GM19438 (cell line): ENCODE measurements at regions not wholly inside any gene's neighbourhood (a gene's known extent, or its start where the extent isn't known, plus 50 kb on each side); places are given as distances from the start of the nearest gene placed in this dataset.
"Not testable (repeated sequence)": the region's sequence is repeated elsewhere in the genome, so short reads cannot be mapped to it uniquely, and the experiment has no call there.

Experiments used
- ATAC-seq: cut with Tn5 transposase; IDR thresholded peaks from one replicate; pipeline ENCODE4 v1.9.1; 2021; ENCODE audit warnings: low read depth; ENCODE audit not compliant: unreplicated experiment

GRCh38 chr9:29575219-29575618, 2001.9 kb upstream of the C9orf72 start:
- ATAC-seq: no peak

- no peak for ATAC-seq
These were observed 2015.1 kb upstream of the C9orf72 start for GRCh38 chr9:29588361-29588760.

GRCh38 chr9:29609282-29609681, 2036.0 kb upstream of the C9orf72 start:
- ATAC-seq: no peak

- no peak for ATAC-seq
These were observed 2040.5 kb upstream of the C9orf72 start for GRCh38 chr9:29613773-29614172.

- no peak for ATAC-seq
These were observed 2043.6 kb upstream of the C9orf72 start for GRCh38 chr9:29616844-29617243.

GRCh38 chr9:29625292-29625731, 2052.0 kb upstream of the C9orf72 start:
- no peak for ATAC-seq

- ATAC-seq: no peak
These were observed 2052.7 kb upstream of the C9orf72 start for GRCh38 chr9:29625931-29626330.

- ATAC-seq: not testable (repeated sequence)
These were observed 2055.6 kb upstream of the C9orf72 start for GRCh38 chr9:29628856-29629255.

- ATAC-seq: no peak
These were observed 2064.4 kb upstream of the C9orf72 start for GRCh38 chr9:29637471-29638237.

GRCh38 chr9:29640507-29640906, 2067.2 kb upstream of the C9orf72 start:
- no peak for ATAC-seq

- ATAC-seq: no peak
These were observed 2071.2 kb upstream of the C9orf72 start for GRCh38 chr9:29644514-29644913.

- no peak for ATAC-seq
These were observed 2074.2 kb upstream of the C9orf72 start for GRCh38 chr9:29647451-29647850.

GRCh38 chr9:29648132-29648531, 2074.9 kb upstream of the C9orf72 start:
- no peak for ATAC-seq

GRCh38 chr9:29648601-29649000, 2075.3 kb upstream of the C9orf72 start:
- ATAC-seq: no peak

GRCh38 chr9:29656641-29657406, 2083.5 kb upstream of the C9orf72 start:
- no peak for ATAC-seq

GRCh38 chr9:29657821-29658220, 2084.5 kb upstream of the C9orf72 start:
- no peak for ATAC-seq

GRCh38 chr9:29659014-29659413, 2085.7 kb upstream of the C9orf72 start:
- ATAC-seq: no peak

GRCh38 chr9:29659736-29660135, 2086.5 kb upstream of the C9orf72 start:
- no peak for ATAC-seq

GRCh38 chr9:29668732-29669131, 2095.5 kb upstream of the C9orf72 start:
- no peak for ATAC-seq

- ATAC-seq: no peak
These were observed 2096.3 kb upstream of the C9orf72 start for GRCh38 chr9:29669613-29670012.

- ATAC-seq: no peak
These were observed 2112.2 kb upstream of the C9orf72 start for GRCh38 chr9:29685531-29685930.

GRCh38 chr9:29691145-29691544, 2117.9 kb upstream of the C9orf72 start:
- ATAC-seq: no peak
